ENCODE measurements at regions not wholly inside any gene's neighbourhood (a gene's known extent, or its start where the extent isn't known, plus 50 kb on each side); places are given as distances from the start of the nearest gene placed in this dataset.
A peak's percentile ranks its signal among the peaks of the same experiment; 100 is the strongest.

- DNase-seq = no peak
These were observed 1112.3 kb downstream of the KCNT2 start for GRCh38 chr1:195495720-195496635.

- no peak for DNase-seq
These were observed 1126.1 kb downstream of the KCNT2 start for GRCh38 chr1:195482137-195482536.

GRCh38 chr1:195481293-195481692 lies 1126.9 kb downstream of the KCNT2 start:
- no peak for DNase-seq

GRCh38 chr1:195475568-195475967 lies 1132.7 kb downstream of the KCNT2 start:
- no peak for DNase-seq

GRCh38 chr1:195472291-195472690 lies 1135.9 kb downstream of the KCNT2 start:
- no peak for DNase-seq

GRCh38 chr1:195466639-195467038 lies 1141.6 kb downstream of the KCNT2 start:
- no peak for DNase-seq

- DNase-seq = no peak
These were observed 1145.6 kb downstream of the KCNT2 start for GRCh38 chr1:195462646-195463045.

- DNase-seq = no peak
These were observed 1146.1 kb downstream of the KCNT2 start for GRCh38 chr1:195462152-195462551.

- DNase-seq = no peak
These were observed 1149.9 kb downstream of the KCNT2 start for GRCh38 chr1:195458365-195458764.

GRCh38 chr1:195450794-195451193 lies 1157.4 kb downstream of the KCNT2 start:
- DNase-seq = no peak

- no peak for DNase-seq
These were observed 1168.6 kb downstream of the KCNT2 start for GRCh38 chr1:195439661-195440060.

- no peak for DNase-seq
These were observed 1173.6 kb downstream of the KCNT2 start for GRCh38 chr1:195434566-195435203.

GRCh38 chr1:195430826-195431225 lies 1177.4 kb downstream of the KCNT2 start:
- no peak for DNase-seq

GRCh38 chr1:195428927-195429326 lies 1179.3 kb downstream of the KCNT2 start:
- DNase-seq = no peak

- DNase-seq = no peak
These were observed 1192.7 kb downstream of the KCNT2 start for GRCh38 chr1:195415584-195415983.

GRCh38 chr1:195394567-195394966 lies 1213.7 kb downstream of the KCNT2 start:
- DNase-seq = no peak

- peak; percentile 1 for DNase-seq
These were observed 1232.0 kb downstream of the KCNT2 start for GRCh38 chr1:195376190-195376589.

- DNase-seq = no peak
These were observed 1234.4 kb downstream of the KCNT2 start for GRCh38 chr1:195373856-195374255.

GRCh38 chr1:195345149-195345548 lies 1263.1 kb downstream of the KCNT2 start:
- DNase-seq = no peak

- no peak for DNase-seq
These were observed 1270.6 kb downstream of the KCNT2 start for GRCh38 chr1:195337646-195338045.

GRCh38 chr1:195336812-195337211 lies 1271.4 kb downstream of the KCNT2 start:
- no peak for DNase-seq

GRCh38 chr1:195335541-195335940 lies 1272.7 kb downstream of the KCNT2 start:
- no peak for DNase-seq

- peak; percentile 3 for DNase-seq
These were observed 1276.1 kb downstream of the KCNT2 start for GRCh38 chr1:195332102-195332501.

- no peak for DNase-seq
These were observed 1279.6 kb downstream of the KCNT2 start for GRCh38 chr1:195328681-195329080.

Data from activated CD4-positive, alpha-beta T cell treated with anti-CD3 and anti-CD28 coated beads, Interleukin-10, Interleukin-2, amounts not matched to agents 100 ng/mL and 50 ng/mL, durations not matched to agents 16 hours and 8 hours (primary cell).